Fibroblast of skin of abdomen (primary cell): ENCODE measurements at regions not wholly inside any gene's neighbourhood (a gene's known extent, or its start where the extent isn't known, plus 50 kb on each side); places are given as distances from the start of the nearest gene placed in this dataset.
"Not testable (repeated sequence)": the region's sequence is repeated elsewhere in the genome, so short reads cannot be mapped to it uniquely, and the experiment has no call there.

Experiments
- DNase-seq: peaks from one replicate; pipeline ENCODE4 v3.0.0-alpha.2; 2013

GRCh38 chr12:38484821-38485449 is 168.4 kb downstream of the ALG10B start:
- DNase-seq = no peak

GRCh38 chr12:38488866-38489265 is 172.3 kb downstream of the ALG10B start:
- DNase-seq = no peak

DNA sequence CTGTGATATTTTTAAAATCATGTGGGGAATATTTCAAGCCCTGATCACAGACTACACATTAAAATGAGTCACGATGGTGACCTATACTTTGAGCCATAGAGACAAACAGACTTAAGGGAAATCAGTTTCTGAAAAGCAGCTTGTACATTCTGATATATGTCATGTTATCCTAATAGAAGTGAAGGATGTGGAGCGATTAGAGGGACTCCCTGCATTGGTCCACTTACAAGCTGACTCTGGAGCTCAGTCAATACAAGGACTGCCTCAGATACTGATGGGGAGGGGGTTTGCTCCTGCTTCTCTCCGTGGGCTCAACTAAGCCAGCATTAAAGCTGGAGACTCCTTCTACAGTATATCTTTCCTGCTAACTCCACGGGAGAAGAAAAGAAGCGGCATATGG is 173.5 kb downstream of the ALG10B start:
- no peak for DNase-seq

DNA sequence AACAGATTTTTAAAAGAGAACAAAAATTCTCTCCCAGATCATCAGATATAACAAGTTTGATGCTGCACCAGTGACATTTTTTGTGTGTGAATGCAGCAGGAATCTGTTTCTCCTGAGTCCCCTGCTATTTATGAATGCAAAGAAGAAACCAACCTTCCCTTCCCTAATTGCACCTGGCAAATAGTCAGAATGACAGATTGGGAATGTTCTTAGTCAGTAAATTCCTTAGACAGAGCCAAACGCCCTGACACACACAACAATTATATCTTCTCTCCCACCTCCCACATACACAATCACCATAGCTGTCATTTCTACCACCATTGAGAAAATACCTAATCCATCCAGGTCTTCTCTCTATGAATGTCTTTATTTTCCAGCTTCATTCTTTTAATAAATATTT is 174.4 kb downstream of the ALG10B start:
- no peak for DNase-seq

DNA sequence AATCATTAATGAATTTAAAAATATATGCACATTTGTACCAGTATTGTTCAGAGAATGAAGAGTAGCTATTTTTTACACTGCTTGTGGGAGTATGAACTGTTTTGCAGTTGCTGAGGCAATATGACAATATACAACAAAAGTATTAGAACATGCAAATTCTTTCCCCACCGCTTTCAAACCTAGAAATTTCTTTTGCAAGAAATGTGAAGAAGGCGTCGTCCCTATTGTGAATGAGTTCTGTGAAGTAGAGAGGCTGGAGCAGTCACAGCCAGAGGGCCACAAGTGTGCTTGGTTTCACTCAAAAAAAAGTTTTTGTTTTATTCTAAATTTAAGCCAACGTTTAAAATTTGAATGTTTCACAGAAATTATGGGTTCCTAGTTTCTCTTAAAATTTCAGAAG is 184.9 kb downstream of the ALG10B start:
- DNase-seq = no peak

- DNase-seq = no peak
Measured at GRCh38 chr12:38501991-38502390, 185.4 kb downstream of the ALG10B start.

DNA sequence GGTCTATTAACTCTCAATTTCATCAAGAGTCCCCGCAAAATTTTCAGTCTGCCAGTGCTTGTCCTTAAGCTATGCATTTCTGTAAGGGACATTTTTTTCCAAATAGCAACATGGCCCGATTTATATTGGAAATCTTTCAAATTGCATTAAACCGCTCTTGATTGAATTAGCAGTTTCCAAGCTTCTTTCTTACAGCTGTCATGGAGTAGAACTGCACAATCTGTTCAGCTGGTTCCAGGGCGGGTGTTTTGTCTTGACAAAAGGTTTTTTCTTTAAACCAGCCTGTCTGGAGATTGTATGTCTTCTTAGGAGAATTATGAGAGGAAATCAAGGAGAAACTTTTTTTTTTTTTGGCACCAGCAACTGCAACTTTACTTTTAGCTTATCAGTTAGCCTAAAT is 185.8 kb downstream of the ALG10B start:
- DNase-seq = no peak

DNA sequence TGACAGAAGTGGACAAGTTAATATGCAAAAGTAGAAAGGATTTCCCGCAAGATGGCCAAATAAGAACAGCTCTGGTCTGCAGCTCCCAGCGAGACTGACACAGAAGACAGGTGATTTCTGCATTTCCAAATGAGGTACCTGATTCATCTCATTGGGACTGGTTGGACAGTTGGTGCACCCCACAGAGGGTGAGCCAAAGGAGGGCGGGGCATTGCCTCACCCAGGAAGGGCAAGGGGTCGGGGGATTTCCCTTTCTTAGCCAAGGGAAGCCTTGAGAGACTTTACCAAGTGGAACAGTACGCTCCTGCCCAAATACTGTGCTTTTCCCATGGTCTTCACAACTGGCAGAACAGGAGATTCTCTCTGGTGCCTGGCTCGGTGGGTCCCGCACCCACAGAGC is 191.3 kb downstream of the ALG10B start:
- no peak for DNase-seq

GRCh38 chr12:38508246-38508645 is 191.7 kb downstream of the ALG10B start:
- no peak for DNase-seq

DNA sequence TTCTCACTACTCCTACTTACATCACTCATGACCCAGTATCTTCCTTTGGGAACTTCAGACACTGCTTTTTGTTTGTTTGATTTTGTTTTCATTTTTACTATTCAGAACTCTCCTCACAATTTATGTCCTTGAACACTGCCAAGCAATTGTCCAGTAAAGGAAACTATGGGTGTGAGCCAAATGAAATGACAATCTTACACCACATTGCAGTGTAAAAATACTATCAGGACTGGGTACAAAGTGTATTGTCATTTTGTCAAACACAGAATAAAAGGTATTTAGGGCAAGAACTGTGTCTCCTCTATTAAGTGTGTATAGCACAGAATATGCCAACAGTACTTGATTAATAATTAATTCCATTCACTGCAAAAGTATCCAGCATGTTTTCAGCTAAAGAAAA is 199.3 kb downstream of the ALG10B start:
- no peak for DNase-seq

DNA sequence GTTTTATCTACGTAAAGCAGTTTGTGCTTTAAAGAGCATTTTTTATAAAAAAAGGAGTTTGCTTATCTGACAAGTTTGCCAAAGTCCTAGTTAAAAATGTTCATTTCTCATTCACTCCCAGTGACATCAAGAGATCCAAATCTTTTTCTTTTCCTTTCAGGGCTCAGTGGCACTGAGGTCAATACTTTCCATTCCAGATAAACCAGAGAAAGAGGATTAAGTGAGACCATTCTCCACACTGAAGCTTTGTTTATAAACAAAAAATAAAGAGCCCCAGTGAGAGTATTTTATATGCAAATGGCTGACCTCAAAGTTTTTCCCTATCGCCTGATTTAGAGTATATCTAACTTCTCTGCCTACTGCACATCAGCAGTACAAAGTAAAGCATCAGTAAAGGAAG is 199.8 kb downstream of the ALG10B start:
- DNase-seq = no peak

- DNase-seq = no peak
Measured at GRCh38 chr12:38523920-38524319, 207.3 kb downstream of the ALG10B start.

- DNase-seq = no peak
Measured at GRCh38 chr12:38527631-38528030, 211.1 kb downstream of the ALG10B start.

DNA sequence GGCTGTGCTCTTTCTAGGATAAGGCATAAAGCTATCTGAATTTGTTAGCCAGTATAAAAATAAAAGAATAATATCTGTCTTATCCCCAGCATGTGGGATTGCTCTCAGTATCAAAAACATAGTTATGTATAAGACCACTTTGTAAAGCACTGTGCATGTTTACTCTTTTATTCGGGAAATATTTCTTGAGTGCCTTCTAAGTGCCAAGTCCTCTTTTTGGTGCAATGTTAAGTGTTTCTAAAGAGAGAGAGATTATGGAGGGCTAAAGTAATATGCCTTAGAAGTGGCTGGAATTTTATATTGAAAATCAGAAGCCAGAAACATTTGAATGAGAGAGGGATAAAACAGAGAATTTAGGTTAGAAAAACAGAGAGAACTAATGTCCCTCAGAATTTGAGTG is 212.0 kb downstream of the ALG10B start:
- DNase-seq = no peak

DNA sequence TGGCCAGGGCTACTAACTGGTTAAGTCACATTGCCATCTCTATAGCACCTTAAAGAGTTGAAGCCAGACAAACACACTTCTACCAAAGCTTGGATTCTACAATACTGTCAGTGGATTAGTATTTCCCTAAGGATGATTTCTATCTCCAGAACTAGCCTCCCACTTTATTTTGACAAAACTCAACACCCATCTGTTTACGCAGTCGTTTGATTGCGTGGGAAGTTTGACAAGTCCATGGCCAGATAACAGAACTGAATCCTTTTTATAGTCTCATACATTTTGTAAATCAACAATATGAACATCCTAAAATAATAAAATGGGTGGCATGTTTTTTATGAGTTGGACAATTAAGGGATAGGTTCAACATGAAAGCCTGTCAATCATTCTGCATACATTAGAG is 212.7 kb downstream of the ALG10B start:
- DNase-seq = not testable (repeated sequence)

DNA sequence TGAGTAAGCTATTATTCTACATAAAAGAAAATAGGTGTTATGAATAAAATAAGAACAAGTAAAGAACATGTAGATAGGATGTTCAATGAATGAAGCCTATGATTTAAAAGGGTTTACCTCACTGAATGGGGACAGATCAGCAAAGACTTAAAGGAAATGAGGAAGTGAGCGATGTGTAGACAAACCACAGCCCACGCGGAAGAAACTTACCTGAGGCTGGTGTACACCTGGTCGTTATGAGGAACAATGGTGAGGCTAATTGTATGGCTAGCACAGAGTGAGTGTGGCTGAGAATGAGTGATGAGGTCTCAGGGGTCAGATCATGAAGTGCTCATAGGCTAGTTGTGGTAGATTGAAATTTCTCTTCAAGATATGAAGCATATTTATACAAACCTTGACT is 221.7 kb downstream of the ALG10B start:
- DNase-seq = no peak

- no peak for DNase-seq
Measured at GRCh38 chr12:38540156-38540555, 223.6 kb downstream of the ALG10B start.

- DNase-seq = no peak
Measured at GRCh38 chr12:38541849-38542248, 225.3 kb downstream of the ALG10B start.

- DNase-seq = no peak
Measured at GRCh38 chr12:38543151-38543550, 226.6 kb downstream of the ALG10B start.

- no peak for DNase-seq
Measured at GRCh38 chr12:38544330-38545066, 227.9 kb downstream of the ALG10B start.

DNA sequence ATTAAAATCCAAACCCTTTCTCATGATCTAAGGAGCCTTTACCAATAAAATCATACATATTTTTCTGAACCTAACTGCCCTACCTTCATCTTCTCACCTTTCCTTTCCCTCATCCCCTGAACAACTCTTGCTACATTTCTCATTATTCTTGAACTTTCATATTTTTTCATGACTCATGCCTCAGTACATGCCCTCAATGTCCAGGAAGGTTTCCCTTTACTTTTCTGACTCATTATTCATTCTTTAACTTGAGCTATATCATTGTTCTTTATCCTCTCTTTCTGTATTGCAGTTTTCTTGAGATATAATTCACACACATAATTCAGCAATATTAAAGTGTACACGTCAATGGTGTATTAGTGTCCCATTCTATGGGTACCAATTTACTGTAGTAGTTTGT is 231.0 kb downstream of the ALG10B start:
- DNase-seq = no peak

DNA sequence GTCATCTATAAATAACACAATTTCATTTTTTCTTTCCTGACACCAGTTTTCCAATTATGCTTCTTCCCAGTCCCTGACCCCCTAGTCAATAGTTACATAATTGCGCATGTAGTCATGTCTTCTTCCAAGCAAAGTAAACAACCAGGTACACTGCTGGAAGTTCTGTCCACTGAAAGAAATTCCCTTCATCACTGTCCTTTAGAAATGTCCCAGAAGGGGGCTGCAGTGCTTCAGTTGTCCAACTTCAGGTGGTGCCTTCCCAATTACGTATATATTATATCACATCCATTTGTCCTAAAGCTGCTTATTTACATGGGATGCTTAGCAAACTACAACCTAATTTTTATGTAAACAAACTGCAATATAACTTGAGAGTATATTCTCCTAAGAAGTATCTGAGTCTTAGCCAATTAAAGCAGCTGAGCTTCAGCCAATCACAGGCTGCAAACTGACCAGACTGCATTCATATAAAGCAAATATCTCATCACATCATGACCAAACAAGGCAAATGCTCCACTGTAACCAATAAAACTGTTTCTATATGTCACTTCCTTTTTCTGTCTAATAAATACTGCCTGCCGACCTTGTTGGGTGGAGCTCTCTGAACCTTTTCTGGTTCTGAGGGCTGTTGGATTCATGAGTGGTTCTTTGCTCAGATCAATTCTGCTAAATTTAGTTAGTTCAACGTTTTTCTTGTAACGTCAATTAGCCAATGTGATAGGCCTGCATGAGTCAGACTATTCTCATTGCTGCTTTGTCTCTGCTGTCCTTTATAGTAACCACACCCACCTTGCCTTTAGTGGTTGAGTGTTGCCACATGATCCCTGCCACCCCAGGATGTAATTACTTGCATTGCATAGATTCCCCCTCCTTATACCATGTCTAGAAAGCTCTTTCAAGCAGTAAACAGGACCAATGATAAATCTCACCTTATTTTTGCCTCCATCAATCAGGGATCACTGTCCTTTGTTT is 239.3 kb downstream of the ALG10B start:
- DNase-seq = no peak

GRCh38 chr12:38556647-38557046 is 240.1 kb downstream of the ALG10B start:
- no peak for DNase-seq
